ENCODE measurements at regions not wholly inside any gene's neighbourhood (a gene's known extent, or its start where the extent isn't known, plus 50 kb on each side); places are given as distances from the start of the nearest gene placed in this dataset.

DNA sequence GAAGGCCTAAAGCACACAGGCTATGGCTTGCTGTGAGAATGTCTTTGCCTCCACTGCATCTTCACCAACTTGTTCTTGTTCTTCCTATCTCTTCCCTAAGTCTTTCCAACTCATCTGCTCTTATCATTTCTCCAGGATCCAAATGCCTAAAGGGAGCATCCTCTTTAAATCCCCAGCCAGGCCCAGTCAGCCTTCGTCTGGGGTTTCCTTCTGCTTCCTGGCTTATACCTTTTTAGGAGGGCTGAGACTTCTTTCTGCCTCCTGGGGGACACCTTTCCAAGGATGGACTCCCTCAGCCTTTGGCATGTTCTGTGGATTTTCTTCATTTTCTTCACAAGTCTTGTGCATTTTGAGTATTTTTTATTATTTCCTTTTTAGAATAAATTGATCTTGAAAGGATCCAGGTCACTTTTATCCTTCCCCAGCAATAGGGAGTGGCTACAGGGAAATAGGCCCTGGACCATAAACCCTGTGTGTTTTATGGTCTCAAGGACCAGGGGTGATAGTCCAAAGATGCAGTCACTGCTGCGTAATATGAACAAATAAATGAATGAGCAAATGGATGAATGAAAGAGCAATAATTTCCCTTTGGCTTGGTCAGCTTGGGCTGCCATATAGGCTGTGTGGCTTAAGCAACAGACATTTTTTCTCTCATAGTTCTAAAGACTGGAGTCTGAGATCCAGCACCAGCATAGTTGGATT is 122.1 kb upstream of the LRIG1 start:
- TF ChIP-seq, protein P1, sequence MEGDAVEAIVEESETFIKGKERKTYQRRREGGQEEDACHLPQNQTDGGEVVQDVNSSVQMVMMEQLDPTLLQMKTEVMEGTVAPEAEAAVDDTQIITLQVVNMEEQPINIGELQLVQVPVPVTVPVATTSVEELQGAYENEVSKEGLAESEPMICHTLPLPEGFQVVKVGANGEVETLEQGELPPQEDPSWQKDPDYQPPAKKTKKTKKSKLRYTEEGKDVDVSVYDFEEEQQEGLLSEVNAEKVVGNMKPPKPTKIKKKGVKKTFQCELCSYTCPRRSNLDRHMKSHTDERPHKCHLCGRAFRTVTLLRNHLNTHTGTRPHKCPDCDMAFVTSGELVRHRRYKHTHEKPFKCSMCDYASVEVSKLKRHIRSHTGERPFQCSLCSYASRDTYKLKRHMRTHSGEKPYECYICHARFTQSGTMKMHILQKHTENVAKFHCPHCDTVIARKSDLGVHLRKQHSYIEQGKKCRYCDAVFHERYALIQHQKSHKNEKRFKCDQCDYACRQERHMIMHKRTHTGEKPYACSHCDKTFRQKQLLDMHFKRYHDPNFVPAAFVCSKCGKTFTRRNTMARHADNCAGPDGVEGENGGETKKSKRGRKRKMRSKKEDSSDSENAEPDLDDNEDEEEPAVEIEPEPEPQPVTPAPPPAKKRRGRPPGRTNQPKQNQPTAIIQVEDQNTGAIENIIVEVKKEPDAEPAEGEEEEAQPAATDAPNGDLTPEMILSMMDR (IDR thresholded peaks at IDR 0.05) = no peak
- TF ChIP-seq POLR2A (IDR thresholded peaks at IDR 0.05) (no peak), EP300 (IDR thresholded peaks at IDR 0.05) (no peak)
